B cell (primary cell): ENCODE measurements at regions not wholly inside any gene's neighbourhood (a gene's known extent, or its start where the extent isn't known, plus 50 kb on each side); places are given as distances from the start of the nearest gene placed in this dataset.

Experiments
- ATAC-seq: fragments of 200-7000 bp; cut with Tn5 transposase; one replicate; pipeline ENCODE4 v1.10.0; 2021; ENCODE audit warnings: low read depth, mild to moderate bottlenecking, moderate number of reproducible peaks, moderate library complexity
- CTCF ChIA-PET: fragments of 350-600 bp; sonication (Branson Sonifier 250); formaldehyde crosslinking; loops from one replicate; lab custom pipeline; 2021; ENCODE audit warnings: antibody characterized with exemption, inconsistent platforms; lab: Charles Lee
- POLR2A ChIA-PET: fragments of 350-600 bp; sonication (Branson Sonifier 250); formaldehyde crosslinking; loops from one replicate; lab custom pipeline; 2021; ENCODE audit warnings: antibody characterized with exemption; lab: Charles Lee
- DNase-seq: peaks from one replicate; pipeline ENCODE4 v3.0.0; 2013
- H2AFZ ChIP-seq: 2 replicates; pipeline ENCODE4 v1.6.1; 2012; ENCODE audit warnings: mild to moderate bottlenecking, low read depth, low read length; ENCODE audit not compliant: insufficient read depth, poor library complexity, severe bottlenecking
- H3K27ac ChIP-seq, 2 donors: 1 replicate in 1 of 2; 2 replicates in 1 of 2; pipeline ENCODE4 v1.5.1; 2012 to 2013; ENCODE audit warnings: low read length in 2 of 2, mild to moderate bottlenecking in 2 of 2, moderate library complexity in 1 of 2
- H3K27me3 ChIP-seq, 4 experiments: fragments of 200-600 bp in 1 of 4; sonication (generic) in 1 of 4; replicated peaks in 1 of 4; 1 replicate in 2 of 4; 2 replicates in 2 of 4; pipeline versions ENCODE4 v1.6.1 to v1.7.0; 2013 to 2016; ENCODE audit warnings: low read length in 3 of 4, mild to moderate bottlenecking in 2 of 4, mixed read lengths in 1 of 4, moderate library complexity in 1 of 4; ENCODE audit not compliant: insufficient read depth in 4 of 4, control insufficient read depth in 3 of 4; ENCODE audit errors: control extremely low read depth in 1 of 4
- H3K36me3 ChIP-seq, 2 experiments: replicated peaks in 1 of 2; 1 replicate in 1 of 2; 2 replicates in 1 of 2; pipeline versions ENCODE4 v1.6.1 to v1.7.1; 2013; ENCODE audit warnings: low read length in 1 of 2; ENCODE audit not compliant: insufficient read depth in 2 of 2, control insufficient read depth in 1 of 2; ENCODE audit errors: control extremely low read depth in 1 of 2, extremely low read depth in 1 of 2
- H3K4me1 ChIP-seq, 2 donors: fragments of 200-600 bp in 1 of 2; sonication (generic) in 1 of 2; 1 replicate in 1 of 2; 2 replicates in 1 of 2; pipeline versions ENCODE4 v1.5.1 to v1.6.1; 2013 to 2017; ENCODE audit warnings: low read length in 2 of 2; ENCODE audit not compliant: control insufficient read depth in 2 of 2, insufficient read depth in 2 of 2
- H3K4me2 ChIP-seq: replicated peaks from 2 replicates; pipeline ENCODE3; 2012; ENCODE audit warnings: mild to moderate bottlenecking, low read depth, low read length; ENCODE audit not compliant: poor library complexity, severe bottlenecking
- H3K4me3 ChIP-seq, 5 experiments: fragments of 200-600 bp in 1 of 5; sonication (generic) in 1 of 5; 1 replicate in 3 of 5; 2 replicates in 2 of 5; pipeline versions ENCODE4 v1.5.1 to v1.7.0; 2011 to 2016; ENCODE audit warnings: low read length in 4 of 5, mild to moderate bottlenecking in 4 of 5, low read depth in 2 of 5, control low read depth in 1 of 5, moderate library complexity in 1 of 5; ENCODE audit not compliant: insufficient read depth in 1 of 5; ENCODE audit errors: control extremely low read depth in 1 of 5, extremely low read depth in 1 of 5
- H3K79me2 ChIP-seq: fragments of 200-600 bp; sonication (generic); one replicate; pipeline ENCODE4 v1.6.0; 2016; ENCODE audit warnings: low read length; ENCODE audit not compliant: control insufficient read depth, insufficient read depth
- H3K9ac ChIP-seq: fragments of 200-600 bp; sonication (generic); 2 replicates; pipeline ENCODE4 v1.6.1; 2017; ENCODE audit warnings: mild to moderate bottlenecking, low read length, moderate library complexity
- H3K9me3 ChIP-seq, 3 donors: one replicate each; pipeline versions ENCODE4 v1.6.1 to v1.7.1; 2013; ENCODE audit warnings: low read length in 2 of 3; ENCODE audit not compliant: control insufficient read depth in 2 of 3, insufficient read depth in 1 of 3; ENCODE audit errors: control extremely low read depth in 1 of 3
- H4K20me1 ChIP-seq: 2 replicates; pipeline ENCODE4 v1.6.0; 2012; ENCODE audit warnings: mild to moderate bottlenecking, low read length; ENCODE audit not compliant: insufficient read depth, control insufficient read depth, poor library complexity, severe bottlenecking
- H3K27ac Mint-ChIP-seq: one replicate; pipeline ENCODE4 v1.8.0; 2021; ENCODE audit warnings: mixed read lengths
- H3K27me3 Mint-ChIP-seq: one replicate; pipeline ENCODE4 v1.8.0; 2021; ENCODE audit warnings: mixed read lengths
- H3K4me1 Mint-ChIP-seq: one replicate; pipeline ENCODE4 v1.8.0; 2021; ENCODE audit warnings: mixed read lengths
- H3K4me3 Mint-ChIP-seq: one replicate; pipeline ENCODE4 v1.8.0; 2021; ENCODE audit warnings: mixed read lengths
- H3K9me3 Mint-ChIP-seq: one replicate; pipeline ENCODE4 v1.8.0; 2022; ENCODE audit warnings: mixed read lengths; ENCODE audit not compliant: insufficient read depth
- CTCF ChIP-seq: fragments of 200-600 bp; IDR thresholded peaks from one replicate; pipeline ENCODE4 v1.8.0; 2022; ENCODE audit warnings: antibody characterized with exemption, mild to moderate bottlenecking
- EZH2 ChIP-seq: IDR thresholded peaks from 2 replicates; pipeline ENCODE4 v1.6.1; 2012; ENCODE audit warnings: borderline replicate concordance, low read depth, mild to moderate bottlenecking, moderate library complexity, low read length; ENCODE audit not compliant: insufficient read depth, poor library complexity, severe bottlenecking
- WGBS: methylation state at CpG from one replicate; pipeline ENCODE4 v1.1.5; 2013; ENCODE audit warnings: missing lambda C conversion rate; ENCODE audit not compliant: insufficient coverage; 5-methylcytosine and 5-hydroxymethylcytosine counted together
- intact Hi-C: fragments of 100-400 bp; cut with micrococcal nuclease; formaldehyde crosslinking; loops from one replicate; pipeline ENCODE4 v1.10.0; 2022

DNA sequence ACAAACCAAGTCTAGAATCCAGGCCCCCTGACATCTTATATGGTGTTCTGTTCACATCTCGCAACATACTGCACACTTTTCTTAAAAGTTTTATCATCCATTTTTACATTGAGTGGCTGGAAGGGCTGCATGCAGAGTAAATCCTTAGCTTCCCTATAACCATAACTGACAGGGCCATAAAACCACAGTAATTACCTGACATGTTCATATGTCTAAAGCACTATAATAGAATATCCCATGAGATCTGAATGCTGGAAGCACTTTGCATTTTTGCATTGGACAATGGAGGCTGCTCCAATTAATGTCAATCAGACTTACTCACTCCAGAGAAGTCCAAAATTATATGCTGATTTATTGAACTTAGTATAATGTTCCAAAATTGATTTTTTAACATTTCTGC lies 86.6 kb upstream of the HES1 start:
- Histone ChIP-seq H3K4me2 (no peak overlapping the region), H2AFZ (no peak overlapping the region), H3K4me3 (no peak overlapping the region), H3K36me3 (no peaks in the 10 kb centered on the region), H3K9me3 (peaks cover 0 to 18% (median 13%) of the 10 kb centered on the region in 3 donors), H3K27me3 (no peaks in the 10 kb centered on the region), H3K79me2 (no peaks in the 10 kb centered on the region), H4K20me1 (no peaks in the 10 kb centered on the region), H3K9ac (no peak overlapping the region), H3K4me1 (peaks cover 21 to 33% of the 10 kb centered on the region in 2 donors), H3K27ac (no peak overlapping the region)
- TF ChIP-seq EZH2 = no peak
- no peak for TF ChIP-seq CTCF
- POLR2A ChIA-PET = no interaction called here
- Mint-ChIP-seq H3K27me3 (no peaks in the 10 kb centered on the region), H3K9me3 (peaks cover 5% of the 10 kb centered on the region), H3K27ac (no peak overlapping the region), H3K4me1 (peaks cover 32% of the 10 kb centered on the region), H3K4me3 (no peak overlapping the region)
- ATAC-seq (no peak), DNase-seq (no peak)
- intact Hi-C loops = no loop called here
- WGBS = no CpG with 5 or more reads among the region's 1 CpG
- CTCF ChIA-PET = no interaction called here

DNA sequence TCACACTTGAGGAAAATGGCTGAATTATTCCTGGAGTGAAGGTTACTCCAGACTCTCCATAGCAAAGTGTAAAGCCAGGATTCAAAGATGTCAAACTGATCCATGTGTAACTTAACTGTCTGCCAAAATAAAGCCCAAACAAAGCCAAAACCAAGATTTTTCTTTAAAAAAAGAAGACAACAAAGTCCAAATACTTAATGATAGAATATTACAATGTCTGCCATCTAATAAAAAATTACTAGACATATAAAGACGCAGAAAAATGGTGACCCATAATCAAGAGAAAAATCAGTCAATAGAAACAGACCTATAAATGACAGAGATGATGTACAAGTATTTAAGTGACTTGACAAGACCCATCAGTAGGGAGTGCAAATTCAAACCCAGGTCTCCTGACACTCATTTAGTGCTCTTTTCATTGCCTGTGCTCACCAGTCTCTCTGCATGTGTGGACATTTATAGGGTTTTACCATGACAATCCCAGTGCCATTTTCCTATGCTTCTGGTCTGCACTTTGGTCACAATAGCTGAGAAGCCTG lies 85.1 kb upstream of the HES1 start:
- no CpG with 5 or more reads among the region's 1 CpG for WGBS
- H3K4me1 ChIP-seq = peaks cover 21 to 28% of the 10 kb centered on the region in 2 donors
- ChIA-PET CTCF (no interaction called here), POLR2A (no interaction called here)
- H3K36me3 ChIP-seq = no peaks in the 10 kb centered on the region
- Mint-ChIP-seq H3K4me1 (peaks cover 30% of the 10 kb centered on the region), H3K9me3 (peaks cover 5% of the 10 kb centered on the region), H3K27ac (no peak overlapping the region), H3K4me3 (no peak overlapping the region), H3K27me3 (no peaks in the 10 kb centered on the region)
- ATAC-seq (no peak), DNase-seq (no peak)
- TF ChIP-seq EZH2 = no peak
- TF ChIP-seq CTCF = no peak
- H3K9ac ChIP-seq = no peak overlapping the region
- H3K27ac ChIP-seq = no peak overlapping the region
- no peaks in the 10 kb centered on the region for H3K27me3 ChIP-seq
- no peaks in the 10 kb centered on the region for H3K79me2 ChIP-seq
- intact Hi-C loops = no loop called here
- no peak overlapping the region for H3K4me3 ChIP-seq
- H3K4me2 ChIP-seq = no peak overlapping the region
- H4K20me1 ChIP-seq = no peaks in the 10 kb centered on the region
- H3K9me3 ChIP-seq = peaks cover 0 to 18% (median 13%) of the 10 kb centered on the region in 3 donors
- H2AFZ ChIP-seq = no peak overlapping the region
